CD4-positive, alpha-beta T cell treated with Interleukin-4 for 4 hours (primary cell): ENCODE measurements at regions not wholly inside any gene's neighbourhood (a gene's known extent, or its start where the extent isn't known, plus 50 kb on each side); places are given as distances from the start of the nearest gene placed in this dataset.
"Not testable (repeated sequence)": the region's sequence is repeated elsewhere in the genome, so short reads cannot be mapped to it uniquely, and the experiment has no call there.

Experiments used
- DNase-seq: peaks from one replicate; pipeline ENCODE4 v3.0.0-alpha.2; 2020

GRCh38 chr6:18527836-18528743 lies 140.9 kb downstream of the RNF144B start:
- DNase-seq: no peak

GRCh38 chr6:18530201-18530600 lies 143.1 kb downstream of the RNF144B start:
- no peak for DNase-seq

- DNase-seq: no peak
Measured at GRCh38 chr6:18532139-18532538, 145.0 kb downstream of the RNF144B start.

- DNase-seq: no peak
Measured at GRCh38 chr6:18533793-18534192, 146.6 kb downstream of the RNF144B start.

- DNase-seq: no peak
Measured at GRCh38 chr6:18536591-18537055, 149.5 kb downstream of the RNF144B start.

- DNase-seq: no peak
Measured at GRCh38 chr6:18538315-18538714, 151.2 kb downstream of the RNF144B start.

GRCh38 chr6:18543051-18543450 lies 155.9 kb downstream of the RNF144B start:
- no peak for DNase-seq

GRCh38 chr6:18545142-18545541 lies 158.0 kb downstream of the RNF144B start:
- DNase-seq: not testable (repeated sequence)

GRCh38 chr6:18545726-18546125 lies 158.6 kb downstream of the RNF144B start:
- no peak for DNase-seq

- DNase-seq: no peak
Measured at GRCh38 chr6:18550119-18550518, 163.0 kb downstream of the RNF144B start.

GRCh38 chr6:18551228-18551627 lies 164.1 kb downstream of the RNF144B start:
- no peak for DNase-seq

GRCh38 chr6:18555750-18556149 lies 168.6 kb downstream of the RNF144B start:
- DNase-seq: no peak

- DNase-seq: no peak
Measured at GRCh38 chr6:18561037-18561750, 174.0 kb downstream of the RNF144B start.

GRCh38 chr6:18562726-18563125 lies 175.6 kb downstream of the RNF144B start:
- DNase-seq: no peak

- DNase-seq: no peak
Measured at GRCh38 chr6:18564775-18565174, 177.6 kb downstream of the RNF144B start.

GRCh38 chr6:18565231-18565630 lies 178.1 kb downstream of the RNF144B start:
- DNase-seq: no peak

- no peak for DNase-seq
Measured at GRCh38 chr6:18567380-18567779, 180.2 kb downstream of the RNF144B start.

- DNase-seq: no peak
Measured at GRCh38 chr6:18577491-18577890, 190.3 kb downstream of the RNF144B start.

- DNase-seq: no peak
Measured at GRCh38 chr6:18579166-18579565, 192.0 kb downstream of the RNF144B start.

- DNase-seq: no peak
Measured at GRCh38 chr6:18579869-18580268, 192.7 kb downstream of the RNF144B start.

GRCh38 chr6:18584372-18584771 lies 197.2 kb downstream of the RNF144B start:
- no peak for DNase-seq

GRCh38 chr6:18585032-18585573 lies 198.0 kb downstream of the RNF144B start:
- no peak for DNase-seq

GRCh38 chr6:18586133-18586532 lies 199.0 kb downstream of the RNF144B start:
- DNase-seq: no peak
